DND-41 (cell line): ENCODE measurements at regions not wholly inside any gene's neighbourhood (a gene's known extent, or its start where the extent isn't known, plus 50 kb on each side); places are given as distances from the start of the nearest gene placed in this dataset.

Source experiments
- EZH2 ChIP-seq: IDR thresholded peaks from 3 replicates; pipeline ENCODE4 v1.6.1; 2012; ENCODE audit warnings: borderline replicate concordance, low read depth, mild to moderate bottlenecking, moderate library complexity, low read length, inconsistent platforms; ENCODE audit not compliant: severe bottlenecking
- TF ChIP-seq, protein P1 (sequence below): IDR thresholded peaks from 2 replicates; pipeline ENCODE4 v1.5.1; 2012; ENCODE audit warnings: borderline replicate concordance, low read length, moderate library complexity, mild to moderate bottlenecking; ENCODE audit not compliant: poor library complexity, severe bottlenecking; ENCODE audit errors: extremely low read depth

DNA sequence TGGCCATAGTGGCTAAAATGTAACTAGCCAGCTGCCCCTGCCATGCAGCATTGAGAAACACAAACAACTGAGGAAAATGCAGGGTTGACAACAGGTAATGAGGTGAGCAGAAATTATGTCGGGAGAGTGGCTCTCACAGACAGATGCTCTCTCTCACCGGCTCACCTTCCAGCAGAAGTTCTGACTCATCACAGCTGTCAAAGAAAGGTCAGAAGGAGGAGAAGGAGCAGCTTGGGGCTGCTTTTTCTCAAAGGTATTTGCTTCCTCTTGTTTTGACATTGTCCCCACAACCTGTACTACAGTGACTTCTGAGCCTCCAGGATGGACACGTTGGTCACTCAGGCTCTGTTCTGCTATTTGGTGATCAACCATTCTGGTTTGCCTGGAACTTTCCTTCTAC is 190.5 kb upstream of the HEY2 start:
- TF ChIP-seq, protein P1, sequence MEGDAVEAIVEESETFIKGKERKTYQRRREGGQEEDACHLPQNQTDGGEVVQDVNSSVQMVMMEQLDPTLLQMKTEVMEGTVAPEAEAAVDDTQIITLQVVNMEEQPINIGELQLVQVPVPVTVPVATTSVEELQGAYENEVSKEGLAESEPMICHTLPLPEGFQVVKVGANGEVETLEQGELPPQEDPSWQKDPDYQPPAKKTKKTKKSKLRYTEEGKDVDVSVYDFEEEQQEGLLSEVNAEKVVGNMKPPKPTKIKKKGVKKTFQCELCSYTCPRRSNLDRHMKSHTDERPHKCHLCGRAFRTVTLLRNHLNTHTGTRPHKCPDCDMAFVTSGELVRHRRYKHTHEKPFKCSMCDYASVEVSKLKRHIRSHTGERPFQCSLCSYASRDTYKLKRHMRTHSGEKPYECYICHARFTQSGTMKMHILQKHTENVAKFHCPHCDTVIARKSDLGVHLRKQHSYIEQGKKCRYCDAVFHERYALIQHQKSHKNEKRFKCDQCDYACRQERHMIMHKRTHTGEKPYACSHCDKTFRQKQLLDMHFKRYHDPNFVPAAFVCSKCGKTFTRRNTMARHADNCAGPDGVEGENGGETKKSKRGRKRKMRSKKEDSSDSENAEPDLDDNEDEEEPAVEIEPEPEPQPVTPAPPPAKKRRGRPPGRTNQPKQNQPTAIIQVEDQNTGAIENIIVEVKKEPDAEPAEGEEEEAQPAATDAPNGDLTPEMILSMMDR = no peak
- TF ChIP-seq EZH2 = no peak
